K562 (cell line): ENCODE measurements at regions not wholly inside any gene's neighbourhood (a gene's known extent, or its start where the extent isn't known, plus 50 kb on each side); places are given as distances from the start of the nearest gene placed in this dataset.

Experiments used
- ATAC-seq: fragments of 200-7000 bp; cut with Tn5 transposase; 3 replicates; pipeline ENCODE4 v1.9.1; 2020; ENCODE audit warnings: moderate library complexity
- BruUV-seq: library from RNA; stranded (reverse); fragments of 400-500 nt; replicated peaks from 2 replicates; lab custom pipeline; 2021; lab: Mats Ljungman, UMichigan
- CTCF ChIA-PET: fragments of 300-600 bp; formaldehyde crosslinking; extraction: SDS; loops from one replicate; lab custom pipeline; 2021; ENCODE audit warnings: low intra/inter-chr PET ratio; lab: Yijun Ruan, JAX
- POLR2A ChIA-PET: fragments of 300-600, 350-650 bp; sonication (Branson Sonifier 250); formaldehyde crosslinking; extraction: SDS; loops from one replicate; lab custom pipeline; 2021; ENCODE audit warnings: antibody characterized with exemption, inconsistent platforms; lab: Yijun Ruan, JAX
- DNase-seq, 4 experiments: peaks; one replicate each; pipeline versions ENCODE4 v3.0.0 to v3.0.0-alpha.2; 2011 to 2018; ENCODE audit warnings: low spot score in 3 of 4, mixed read lengths in 3 of 4; ENCODE audit errors: extremely low read depth in 1 of 4
- FAIRE-seq: peaks from 2 replicates; lab custom pipeline; 2011; peaks lifted over from hg19 to GRCh38; lab: Jason Lieb, UNC
- H2AFZ ChIP-seq: 2 replicates; pipeline ENCODE4 v1.6.0; 2011; ENCODE audit warnings: low read depth, low read length, control low read depth, inconsistent platforms
- H3K27ac ChIP-seq: fragments of 200-600 bp; 3 replicates; pipeline ENCODE4 v1.8.0; 2011; ENCODE audit warnings: low read depth, mild to moderate bottlenecking, control low read depth, inconsistent platforms, low read length, moderate library complexity, mixed read lengths; ENCODE audit errors: extremely low read depth
- H3K27me3 ChIP-seq, 2 experiments: fragments of 300-600 bp in 1 of 2; 2 replicates in 1 of 2; 3 replicates in 1 of 2; pipeline versions ENCODE4 v1.6.0 to v1.8.0; 2011; ENCODE audit warnings: inconsistent platforms in 2 of 2, low read length in 2 of 2, mild to moderate bottlenecking in 1 of 2, mixed read lengths in 1 of 2, moderate library complexity in 1 of 2; ENCODE audit not compliant: control insufficient read depth in 2 of 2, insufficient read depth in 2 of 2
- H3K36me3 ChIP-seq: fragments of 300-600 bp; 3 replicates; pipeline ENCODE4 v1.8.0; 2011; ENCODE audit warnings: mild to moderate bottlenecking, low read length, inconsistent platforms; ENCODE audit not compliant: control insufficient read depth, insufficient read depth
- H3K4me1 ChIP-seq, 2 experiments: fragments of 200-600 bp in 1 of 2; replicated peaks in 1 of 2; 2 replicates in 1 of 2; 3 replicates in 1 of 2; pipeline versions ENCODE4 v1.5.1 to v1.8.0; 2011; ENCODE audit warnings: inconsistent platforms in 2 of 2, low read length in 2 of 2, mild to moderate bottlenecking in 1 of 2, mixed read lengths in 1 of 2, moderate library complexity in 1 of 2; ENCODE audit not compliant: control insufficient read depth in 2 of 2, insufficient read depth in 2 of 2
- H3K4me2 ChIP-seq: 2 replicates; pipeline ENCODE4 v1.6.1; 2011; ENCODE audit warnings: low read length, control low read depth, inconsistent platforms, mixed read lengths; ENCODE audit not compliant: insufficient read depth
- H3K4me3 ChIP-seq: fragments of 200-600 bp; sonication (generic), shearing (Covaris generic); 2 replicates; pipeline ENCODE4 v1.5.1; 2016; ENCODE audit warnings: control low read depth, inconsistent platforms
- H3K79me2 ChIP-seq: fragments of 200-600 bp; 3 replicates; pipeline ENCODE4 v1.8.0; 2011; ENCODE audit warnings: low read length, inconsistent platforms; ENCODE audit not compliant: control insufficient read depth, insufficient read depth
- H3K9ac ChIP-seq, 2 experiments: 2 replicates each; pipeline versions ENCODE4 v1.6.0 to v1.6.1; 2011; ENCODE audit warnings: low read depth in 2 of 2, low read length in 2 of 2, control low read depth in 1 of 2, inconsistent platforms in 1 of 2, mild to moderate bottlenecking in 1 of 2, mixed read lengths in 1 of 2; ENCODE audit not compliant: insufficient read depth in 1 of 2
- H3K9me1 ChIP-seq: one replicate; pipeline ENCODE4 v1.6.0; 2011; ENCODE audit warnings: inconsistent platforms, mild to moderate bottlenecking, low read length, moderate library complexity; ENCODE audit not compliant: control insufficient read depth, insufficient read depth
- H3K9me3 ChIP-seq: replicated peaks from 2 replicates; pipeline ENCODE4 v1.5.1; 2011; ENCODE audit warnings: low read depth, low read length, inconsistent platforms; ENCODE audit not compliant: control insufficient read depth, insufficient read depth
- H4K20me1 ChIP-seq: replicated peaks from 2 replicates; pipeline ENCODE4 v1.6.1; 2011; ENCODE audit warnings: low read length, inconsistent platforms, mixed read lengths; ENCODE audit not compliant: control insufficient read depth, insufficient read depth
- MAZ ChIP-seq, 2 experiments: fragments of 450-650 bp in 1 of 2; sonication (generic) in 1 of 2; formaldehyde crosslinking; IDR thresholded peaks in 1 of 2; conservative IDR thresholded peaks in 1 of 2; 2 replicates each; pipeline versions ENCODE4 v1.4.0 to v1.5.0; 2020; ENCODE audit warnings: mild to moderate bottlenecking in 1 of 2, missing genetic modification reagents in 1 of 2
- NBN ChIP-seq: fragments of 450-650 bp; IDR thresholded peaks from 2 replicates; pipeline ENCODE4 v1.6.1; 2016; ENCODE audit warnings: low read depth, mild to moderate bottlenecking
- ZNF12 ChIP-seq: sonication (generic); formaldehyde crosslinking; IDR thresholded peaks from 2 replicates; pipeline ENCODE4 v1.4.0; 2020; ENCODE audit warnings: mild to moderate bottlenecking, missing genetic modification reagents
- ZZZ3 ChIP-seq: fragments of 450-650 bp; IDR thresholded peaks from 2 replicates; pipeline ENCODE4 v1.6.1; 2016; ENCODE audit warnings: antibody characterized with exemption, mild to moderate bottlenecking, moderate library complexity
- in situ Hi-C: fragments of 300-500 bp; cut with MboI; formaldehyde crosslinking; loops from 4 replicates; pipeline ENCODE4 v1.15.0; 2018; ENCODE audit warnings: inconsistent platforms, mixed read lengths
- intact Hi-C: fragments of 100-400 bp; cut with micrococcal nuclease; formaldehyde crosslinking; loops from 2 replicates; pipeline ENCODE4 v1.14.2; 2022
- TF ChIP-seq, protein P1 (sequence below), 2 experiments: fragments of 450-650 bp; IDR thresholded peaks; 2 replicates each; pipeline ENCODE4 v1.6.1; 2018; ENCODE audit warnings: mild to moderate bottlenecking in 2 of 2, low read depth in 1 of 2; ENCODE audit not compliant: partially characterized antibody in 2 of 2

DNA sequence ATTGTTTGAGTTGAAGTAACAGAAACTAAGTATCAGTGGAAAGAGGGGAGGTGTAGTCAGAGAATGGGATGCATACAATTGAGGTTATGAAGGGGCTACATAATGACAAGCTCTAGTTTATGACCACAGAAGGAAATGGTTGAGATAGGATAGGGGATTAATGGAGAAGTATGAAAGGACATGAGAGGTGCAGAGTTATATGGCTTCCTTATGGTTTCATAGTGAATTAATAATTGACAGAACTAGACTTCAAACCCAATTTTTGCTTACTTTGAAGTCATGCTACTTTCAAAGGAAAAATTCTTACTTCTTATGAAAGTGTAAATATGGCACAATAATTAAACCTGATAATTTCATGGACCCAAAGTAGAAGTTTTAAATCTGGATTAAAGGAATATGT is 340.3 kb upstream of the LRRC4C start:
- POLR2A ChIA-PET: no interaction called here
- no peaks in the 10 kb centered on the region for H3K36me3 ChIP-seq
- H3K9me1 ChIP-seq: no peaks in the 10 kb centered on the region
- H4K20me1 ChIP-seq: no peaks in the 10 kb centered on the region
- ATAC-seq: no peak
- CTCF ChIA-PET: no interaction called here
- H3K4me1 ChIP-seq: no peaks in the 10 kb centered on the region
- no peaks in the 10 kb centered on the region for H3K79me2 ChIP-seq
- H2AFZ ChIP-seq: no peak overlapping the region
- no TSS peak for BruUV-seq
- H3K9me3 ChIP-seq: no peaks in the 10 kb centered on the region
- no peak for DNase-seq
- H3K4me2 ChIP-seq: no peak overlapping the region
- H3K27me3 ChIP-seq: no peaks in the 10 kb centered on the region
- TF ChIP-seq NBN: no peak
- TF ChIP-seq, protein P1, sequence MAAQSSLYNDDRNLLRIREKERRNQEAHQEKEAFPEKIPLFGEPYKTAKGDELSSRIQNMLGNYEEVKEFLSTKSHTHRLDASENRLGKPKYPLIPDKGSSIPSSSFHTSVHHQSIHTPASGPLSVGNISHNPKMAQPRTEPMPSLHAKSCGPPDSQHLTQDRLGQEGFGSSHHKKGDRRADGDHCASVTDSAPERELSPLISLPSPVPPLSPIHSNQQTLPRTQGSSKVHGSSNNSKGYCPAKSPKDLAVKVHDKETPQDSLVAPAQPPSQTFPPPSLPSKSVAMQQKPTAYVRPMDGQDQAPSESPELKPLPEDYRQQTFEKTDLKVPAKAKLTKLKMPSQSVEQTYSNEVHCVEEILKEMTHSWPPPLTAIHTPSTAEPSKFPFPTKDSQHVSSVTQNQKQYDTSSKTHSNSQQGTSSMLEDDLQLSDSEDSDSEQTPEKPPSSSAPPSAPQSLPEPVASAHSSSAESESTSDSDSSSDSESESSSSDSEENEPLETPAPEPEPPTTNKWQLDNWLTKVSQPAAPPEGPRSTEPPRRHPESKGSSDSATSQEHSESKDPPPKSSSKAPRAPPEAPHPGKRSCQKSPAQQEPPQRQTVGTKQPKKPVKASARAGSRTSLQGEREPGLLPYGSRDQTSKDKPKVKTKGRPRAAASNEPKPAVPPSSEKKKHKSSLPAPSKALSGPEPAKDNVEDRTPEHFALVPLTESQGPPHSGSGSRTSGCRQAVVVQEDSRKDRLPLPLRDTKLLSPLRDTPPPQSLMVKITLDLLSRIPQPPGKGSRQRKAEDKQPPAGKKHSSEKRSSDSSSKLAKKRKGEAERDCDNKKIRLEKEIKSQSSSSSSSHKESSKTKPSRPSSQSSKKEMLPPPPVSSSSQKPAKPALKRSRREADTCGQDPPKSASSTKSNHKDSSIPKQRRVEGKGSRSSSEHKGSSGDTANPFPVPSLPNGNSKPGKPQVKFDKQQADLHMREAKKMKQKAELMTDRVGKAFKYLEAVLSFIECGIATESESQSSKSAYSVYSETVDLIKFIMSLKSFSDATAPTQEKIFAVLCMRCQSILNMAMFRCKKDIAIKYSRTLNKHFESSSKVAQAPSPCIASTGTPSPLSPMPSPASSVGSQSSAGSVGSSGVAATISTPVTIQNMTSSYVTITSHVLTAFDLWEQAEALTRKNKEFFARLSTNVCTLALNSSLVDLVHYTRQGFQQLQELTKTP (IDR thresholded peaks at IDR 0.05; ENCODE audit: low read depth in 1 of 2, partially characterized antibody in 2 of 2): no peak
- no peak for TF ChIP-seq ZZZ3
- no peak for TF ChIP-seq ZNF12 (CRISPR knock-in tag)
- no peak for TF ChIP-seq MAZ (CRISPR knock-in tag; conservative IDR thresholded peaks at IDR 0.05 in 1 of 2, IDR thresholded peaks at IDR 0.05 in 1 of 2)
- no peak for FAIRE-seq
- in situ Hi-C loops (no loop called here), intact Hi-C loops (no loop called here)
- no peak overlapping the region for H3K27ac ChIP-seq
- no peak overlapping the region for H3K9ac ChIP-seq
- no peak overlapping the region for H3K4me3 ChIP-seq
